Endothelial cell (in vitro differentiated cells): ENCODE measurements at regions not wholly inside any gene's neighbourhood (a gene's known extent, or its start where the extent isn't known, plus 50 kb on each side); places are given as distances from the start of the nearest gene placed in this dataset.

ENCODE experiments used
- DNase-seq: peaks from one replicate; pipeline ENCODE4 v3.0.0; 2021; ENCODE audit warnings: low spot score
- H3K27ac Mint-ChIP-seq: one replicate; pipeline ENCODE4 v1.8.0; 2021; ENCODE audit warnings: mixed read lengths, inconsistent platforms; ENCODE audit not compliant: unreplicated experiment
- H3K27me3 Mint-ChIP-seq: one replicate; pipeline ENCODE4 v1.8.0; 2021; ENCODE audit warnings: mild to moderate bottlenecking, moderate library complexity, mixed read lengths, inconsistent platforms; ENCODE audit not compliant: unreplicated experiment
- H3K36me3 Mint-ChIP-seq: one replicate; pipeline ENCODE4 v1.8.0; 2021; ENCODE audit warnings: mild to moderate bottlenecking, low read depth, mixed read lengths, inconsistent platforms; ENCODE audit not compliant: unreplicated experiment
- H3K4me1 Mint-ChIP-seq: one replicate; pipeline ENCODE4 v1.8.0; 2021; ENCODE audit warnings: mild to moderate bottlenecking, mixed read lengths, inconsistent platforms; ENCODE audit not compliant: unreplicated experiment
- H3K4me3 Mint-ChIP-seq: one replicate; pipeline ENCODE4 v1.8.0; 2021; ENCODE audit warnings: mild to moderate bottlenecking, mixed read lengths, inconsistent platforms; ENCODE audit not compliant: unreplicated experiment
- H3K9me3 Mint-ChIP-seq: one replicate; pipeline ENCODE4 v1.8.0; 2021; ENCODE audit warnings: mixed read lengths, inconsistent platforms; ENCODE audit not compliant: unreplicated experiment
- TF ChIP-seq, protein P1 (sequence below): fragments of 200-600 bp; sonication (generic); IDR thresholded peaks from one replicate; pipeline ENCODE4 v1.5.0; 2021; ENCODE audit warnings: antibody characterized with exemption; ENCODE audit not compliant: unreplicated experiment

GRCh38 chr18:73245345-73245744 is 377.6 kb upstream of the NETO1 start:
- no peaks in the 10 kb centered on the region for H3K27me3 Mint-ChIP-seq
- TF ChIP-seq, protein P1, sequence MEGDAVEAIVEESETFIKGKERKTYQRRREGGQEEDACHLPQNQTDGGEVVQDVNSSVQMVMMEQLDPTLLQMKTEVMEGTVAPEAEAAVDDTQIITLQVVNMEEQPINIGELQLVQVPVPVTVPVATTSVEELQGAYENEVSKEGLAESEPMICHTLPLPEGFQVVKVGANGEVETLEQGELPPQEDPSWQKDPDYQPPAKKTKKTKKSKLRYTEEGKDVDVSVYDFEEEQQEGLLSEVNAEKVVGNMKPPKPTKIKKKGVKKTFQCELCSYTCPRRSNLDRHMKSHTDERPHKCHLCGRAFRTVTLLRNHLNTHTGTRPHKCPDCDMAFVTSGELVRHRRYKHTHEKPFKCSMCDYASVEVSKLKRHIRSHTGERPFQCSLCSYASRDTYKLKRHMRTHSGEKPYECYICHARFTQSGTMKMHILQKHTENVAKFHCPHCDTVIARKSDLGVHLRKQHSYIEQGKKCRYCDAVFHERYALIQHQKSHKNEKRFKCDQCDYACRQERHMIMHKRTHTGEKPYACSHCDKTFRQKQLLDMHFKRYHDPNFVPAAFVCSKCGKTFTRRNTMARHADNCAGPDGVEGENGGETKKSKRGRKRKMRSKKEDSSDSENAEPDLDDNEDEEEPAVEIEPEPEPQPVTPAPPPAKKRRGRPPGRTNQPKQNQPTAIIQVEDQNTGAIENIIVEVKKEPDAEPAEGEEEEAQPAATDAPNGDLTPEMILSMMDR, result no peak
- H3K27ac Mint-ChIP-seq, result peak overlapping the region; percentile 15
- DNase-seq, result no peak
- H3K36me3 Mint-ChIP-seq, result no peaks in the 10 kb centered on the region
- H3K4me1 Mint-ChIP-seq, result no peaks in the 10 kb centered on the region
- H3K9me3 Mint-ChIP-seq, result no peaks in the 10 kb centered on the region
- no peak overlapping the region for H3K4me3 Mint-ChIP-seq

DNA sequence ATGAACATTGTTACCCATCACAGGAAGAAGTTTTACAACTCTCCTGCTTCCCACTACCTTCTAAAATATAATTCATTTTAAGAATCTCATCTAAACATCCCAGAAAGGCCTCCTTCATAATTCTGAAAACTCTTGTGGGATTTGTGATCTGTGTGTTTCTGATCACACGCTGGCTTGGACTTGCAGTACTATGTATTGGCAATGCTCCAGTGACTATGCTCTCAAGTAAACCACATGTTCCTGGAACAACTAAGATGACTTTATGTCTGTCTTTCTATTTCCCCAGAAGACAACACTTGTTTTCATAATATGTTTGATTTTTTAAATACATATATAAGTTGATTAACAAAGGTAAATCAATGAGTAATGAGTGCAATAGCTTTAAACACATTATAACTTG is 376.6 kb upstream of the NETO1 start:
- H3K36me3 Mint-ChIP-seq, result no peaks in the 10 kb centered on the region
- H3K4me3 Mint-ChIP-seq, result no peak overlapping the region
- no peak for DNase-seq
- H3K4me1 Mint-ChIP-seq, result no peaks in the 10 kb centered on the region
- H3K27ac Mint-ChIP-seq, result no peak overlapping the region
- H3K9me3 Mint-ChIP-seq, result no peaks in the 10 kb centered on the region
- H3K27me3 Mint-ChIP-seq, result no peaks in the 10 kb centered on the region
- TF ChIP-seq, protein P1, result no peak

- Mint-ChIP-seq H3K4me1 (no peaks in the 10 kb centered on the region), H3K27me3 (no peaks in the 10 kb centered on the region), H3K9me3 (no peaks in the 10 kb centered on the region), H3K4me3 (no peak overlapping the region), H3K36me3 (no peaks in the 10 kb centered on the region), H3K27ac (no peak overlapping the region)
- TF ChIP-seq, protein P1, result no peak
- DNase-seq, result no peak
Measured at GRCh38 chr18:73240899-73241298, 373.1 kb upstream of the NETO1 start.

DNA sequence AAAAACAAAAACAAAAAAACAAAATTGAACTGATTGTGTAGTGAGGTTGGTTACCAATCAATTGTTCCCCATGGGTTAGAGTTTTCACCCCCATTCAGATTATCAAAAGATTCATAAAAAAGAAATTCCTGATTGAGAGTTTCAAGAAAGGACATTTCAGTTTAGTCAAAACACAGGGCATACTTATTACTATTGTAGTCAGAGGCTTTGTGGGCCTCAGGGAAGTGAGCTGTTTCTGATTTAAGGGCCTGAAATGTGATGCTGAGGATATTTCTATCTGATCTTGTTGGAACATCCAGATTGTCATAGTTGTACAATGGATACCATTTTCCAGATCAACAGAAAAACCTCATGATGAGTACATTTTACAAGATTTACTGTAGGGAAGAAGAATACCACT is 368.1 kb upstream of the NETO1 start:
- Mint-ChIP-seq H3K36me3 (no peaks in the 10 kb centered on the region), H3K4me3 (no peak overlapping the region), H3K9me3 (no peaks in the 10 kb centered on the region), H3K27ac (no peak overlapping the region), H3K4me1 (no peaks in the 10 kb centered on the region), H3K27me3 (no peaks in the 10 kb centered on the region)
- TF ChIP-seq, protein P1, result no peak
- DNase-seq, result no peak

- Mint-ChIP-seq H3K4me3 (no peak overlapping the region), H3K27me3 (no peaks in the 10 kb centered on the region), H3K9me3 (no peaks in the 10 kb centered on the region), H3K4me1 (no peaks in the 10 kb centered on the region), H3K27ac (no peak overlapping the region), H3K36me3 (no peaks in the 10 kb centered on the region)
- DNase-seq, result no peak
- TF ChIP-seq, protein P1, result no peak
Measured at GRCh38 chr18:73235491-73235890, 367.7 kb upstream of the NETO1 start.
